Vagina (tissue), 2 donors: ENCODE measurements at regions not wholly inside any gene's neighbourhood (a gene's known extent, or its start where the extent isn't known, plus 50 kb on each side); places are given as distances from the start of the nearest gene placed in this dataset.
"Not testable (repeated sequence)": the region's sequence is repeated elsewhere in the genome, so short reads cannot be mapped to it uniquely, and the experiment has no call there.

ENCODE experiments used
- DNase-seq, 2 donors: peaks; one replicate each; pipeline ENCODE4 v3.0.0-alpha.2; 2017; ENCODE audit errors: extremely low spot score in 2 of 2
- H3K27ac ChIP-seq: fragments of 200-600 bp; sonication (generic); one replicate; pipeline ENCODE4 v1.5.1; 2019
- H3K27me3 ChIP-seq: fragments of 200-600 bp; sonication (generic); one replicate; pipeline ENCODE4 v1.5.1; 2019
- H3K36me3 ChIP-seq, 2 donors: fragments of 200-600 bp; sonication (generic); one replicate each; pipeline ENCODE4 v1.5.1; 2017 to 2019
- H3K4me1 ChIP-seq: fragments of 200-600 bp; sonication (generic); one replicate; pipeline ENCODE4 v1.5.1; 2019
- H3K4me3 ChIP-seq, 2 donors: fragments of 200-600 bp; sonication (generic); 1 replicate in 1 of 2; 2 replicates in 1 of 2; pipeline ENCODE4 v1.5.1; 2016 to 2019
- H3K9me3 ChIP-seq: fragments of 200-600 bp; sonication (generic); one replicate; pipeline ENCODE4 v1.5.1; 2019
- CTCF ChIP-seq, 3 experiments: fragments of 450-650 bp in 2 of 3; fragments of 200-600 bp in 1 of 3; sonication (generic) in 1 of 3; IDR thresholded peaks; one replicate each; pipeline ENCODE4 v1.5.1; 2017 to 2019; ENCODE audit warnings: antibody characterized with exemption in 3 of 3, mild to moderate bottlenecking in 2 of 3, moderate library complexity in 2 of 3
- POLR2A ChIP-seq, 2 donors: fragments of 450-650 bp; IDR thresholded peaks; one replicate each; pipeline ENCODE4 v1.6.1; 2017; ENCODE audit warnings: antibody characterized with exemption in 2 of 2, mild to moderate bottlenecking in 2 of 2, moderate library complexity in 2 of 2
- POLR2AphosphoS5 ChIP-seq, 2 donors: sonication (generic); formaldehyde crosslinking; IDR thresholded peaks; one replicate each; pipeline ENCODE4 v1.9.0; 2017; ENCODE audit warnings: antibody characterized with exemption in 2 of 2, mild to moderate bottlenecking in 2 of 2, low read depth in 1 of 2; ENCODE audit not compliant: insufficient read depth in 1 of 2
- intact Hi-C: fragments of 100-400 bp; cut with DNase I; formaldehyde crosslinking; loops from one replicate; pipeline ENCODE4 v1.15.1; 2023

- no peak overlapping the region for H3K27ac ChIP-seq
- no peaks in the 10 kb centered on the region for H3K27me3 ChIP-seq
- H3K4me3 ChIP-seq: no peak overlapping the region
- H3K4me1 ChIP-seq: no peaks in the 10 kb centered on the region
- no peak for TF ChIP-seq CTCF (IDR thresholded peaks at IDR 0.05)
- TF ChIP-seq POLR2A (IDR thresholded peaks at IDR 0.05): no peak
- no peak for TF ChIP-seq POLR2AphosphoS5 (IDR thresholded peaks at IDR 0.05; ENCODE audit: insufficient read depth in 1 of 2, low read depth in 1 of 2)
- H3K36me3 ChIP-seq: no peaks in the 10 kb centered on the region
- H3K9me3 ChIP-seq: no peaks in the 10 kb centered on the region
- no peak for DNase-seq
- intact Hi-C loops: no loop called here
Measured at GRCh38 chr5:99771296-99771695, 763.9 kb upstream of the FAM174A start.

GRCh38 chr5:99765011-99765410 lies 770.2 kb upstream of the FAM174A start:
- Histone ChIP-seq H3K36me3 (no peaks in the 10 kb centered on the region), H3K27me3 (no peaks in the 10 kb centered on the region), H3K4me3 (no peak overlapping the region), H3K27ac (no peak overlapping the region), H3K9me3 (no peaks in the 10 kb centered on the region), H3K4me1 (no peaks in the 10 kb centered on the region)
- intact Hi-C loops: no loop called here
- DNase-seq: no peak
- TF ChIP-seq CTCF (IDR thresholded peaks at IDR 0.05) (no peak), POLR2AphosphoS5 (IDR thresholded peaks at IDR 0.05; ENCODE audit: insufficient read depth in 1 of 2, low read depth in 1 of 2) (no peak), POLR2A (IDR thresholded peaks at IDR 0.05) (no peak)

- TF ChIP-seq CTCF (IDR thresholded peaks at IDR 0.05): no peak
- TF ChIP-seq POLR2A (IDR thresholded peaks at IDR 0.05): no peak
- no peak for TF ChIP-seq POLR2AphosphoS5 (IDR thresholded peaks at IDR 0.05; ENCODE audit: insufficient read depth in 1 of 2, low read depth in 1 of 2)
- intact Hi-C loops: no loop called here
- DNase-seq: no peak
- Histone ChIP-seq H3K27me3 (no peaks in the 10 kb centered on the region), H3K9me3 (no peaks in the 10 kb centered on the region), H3K4me1 (no peaks in the 10 kb centered on the region), H3K4me3 (no peak overlapping the region), H3K27ac (no peak overlapping the region), H3K36me3 (no peaks in the 10 kb centered on the region)
Measured at GRCh38 chr5:99763021-99763774, 772.0 kb upstream of the FAM174A start.

GRCh38 chr5:99747342-99747741 lies 787.8 kb upstream of the FAM174A start:
- TF ChIP-seq CTCF (IDR thresholded peaks at IDR 0.05) (no peak), POLR2AphosphoS5 (IDR thresholded peaks at IDR 0.05; ENCODE audit: insufficient read depth in 1 of 2, low read depth in 1 of 2) (no peak), POLR2A (IDR thresholded peaks at IDR 0.05) (no peak)
- intact Hi-C loops: no loop called here
- H3K27ac ChIP-seq: no peak overlapping the region
- H3K4me1 ChIP-seq: no peaks in the 10 kb centered on the region
- H3K9me3 ChIP-seq: no peaks in the 10 kb centered on the region
- no peaks in the 10 kb centered on the region for H3K27me3 ChIP-seq
- no peak overlapping the region for H3K4me3 ChIP-seq
- DNase-seq: no peak
- H3K36me3 ChIP-seq: no peaks in the 10 kb centered on the region

- H3K4me1 ChIP-seq, H3K4me3 ChIP-seq, H3K9me3 ChIP-seq, DNase-seq, intact Hi-C loops, H3K27ac ChIP-seq, H3K36me3 ChIP-seq, H3K27me3 ChIP-seq: not testable (repeated sequence)
Measured at GRCh38 chr5:99733146-99733545, 802.0 kb upstream of the FAM174A start.

DNA sequence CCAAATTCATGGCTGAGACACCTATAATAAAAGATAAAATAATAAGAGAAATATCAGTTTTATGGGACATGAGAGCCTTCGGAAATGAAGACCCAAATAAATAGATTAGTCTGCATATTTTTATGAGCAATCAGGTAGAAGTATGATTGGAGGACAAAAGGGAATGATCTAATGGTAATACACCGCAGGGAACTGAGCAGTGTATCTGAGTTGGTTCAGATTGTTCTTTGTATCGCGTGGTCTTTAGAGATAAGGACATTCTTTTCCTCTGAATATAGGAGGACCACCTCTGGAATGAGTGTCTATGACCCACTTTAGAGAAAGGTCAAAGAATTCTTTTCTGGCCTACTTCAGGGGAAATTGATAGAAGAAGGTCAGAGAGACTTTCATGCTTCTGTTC lies 801.8 kb upstream of the CHD1 start:
- H3K4me1 ChIP-seq, intact Hi-C loops, DNase-seq, H3K9me3 ChIP-seq, H3K27ac ChIP-seq, H3K36me3 ChIP-seq, H3K27me3 ChIP-seq, H3K4me3 ChIP-seq: not testable (repeated sequence)
